ENCODE measurements at regions not wholly inside any gene's neighbourhood (a gene's known extent, or its start where the extent isn't known, plus 50 kb on each side); places are given as distances from the start of the nearest gene placed in this dataset.

DNA sequence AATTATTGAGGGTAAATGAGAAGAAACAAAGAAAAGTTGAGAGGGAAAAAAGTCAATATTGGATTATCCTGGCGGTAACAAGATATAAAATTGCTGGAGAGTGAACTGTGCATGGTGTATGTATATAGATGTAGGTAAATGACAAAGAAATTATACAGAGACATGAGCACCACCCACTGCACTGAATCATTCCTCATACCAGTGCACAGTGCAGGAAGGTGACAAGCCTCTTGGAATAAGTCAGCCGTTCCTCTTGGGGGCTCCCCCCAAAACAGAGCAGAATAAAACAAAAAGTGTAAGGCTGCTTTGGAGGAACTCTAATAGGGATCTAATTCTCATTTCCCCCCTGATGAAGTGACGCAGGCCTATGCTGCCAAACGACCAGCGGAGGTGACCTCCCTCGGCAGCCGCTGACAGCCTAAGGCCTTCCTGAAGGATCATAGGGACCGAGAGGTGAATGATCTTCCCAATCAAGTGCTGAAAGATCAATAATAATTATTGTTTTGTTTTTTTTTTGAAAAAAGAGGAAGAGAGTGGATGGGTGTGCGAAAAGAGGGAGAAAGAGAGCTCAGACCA, 245.0 kb downstream of the PSAT1 start:
- intact Hi-C loops (cut with DNase I), result no loop called here
- Histone ChIP-seq H3K4me3 (no peak overlapping the region), H3K27me3 (ENCODE audit: low read depth) (no peaks in the 10 kb centered on the region), H3K36me3 (no peaks in the 10 kb centered on the region), H3K27ac (no peak overlapping the region), H3K4me1 (no peaks in the 10 kb centered on the region), H3K9me3 (no peaks in the 10 kb centered on the region)
- DNase-seq (no peak), ATAC-seq (no peak)
- TF ChIP-seq, protein P1, sequence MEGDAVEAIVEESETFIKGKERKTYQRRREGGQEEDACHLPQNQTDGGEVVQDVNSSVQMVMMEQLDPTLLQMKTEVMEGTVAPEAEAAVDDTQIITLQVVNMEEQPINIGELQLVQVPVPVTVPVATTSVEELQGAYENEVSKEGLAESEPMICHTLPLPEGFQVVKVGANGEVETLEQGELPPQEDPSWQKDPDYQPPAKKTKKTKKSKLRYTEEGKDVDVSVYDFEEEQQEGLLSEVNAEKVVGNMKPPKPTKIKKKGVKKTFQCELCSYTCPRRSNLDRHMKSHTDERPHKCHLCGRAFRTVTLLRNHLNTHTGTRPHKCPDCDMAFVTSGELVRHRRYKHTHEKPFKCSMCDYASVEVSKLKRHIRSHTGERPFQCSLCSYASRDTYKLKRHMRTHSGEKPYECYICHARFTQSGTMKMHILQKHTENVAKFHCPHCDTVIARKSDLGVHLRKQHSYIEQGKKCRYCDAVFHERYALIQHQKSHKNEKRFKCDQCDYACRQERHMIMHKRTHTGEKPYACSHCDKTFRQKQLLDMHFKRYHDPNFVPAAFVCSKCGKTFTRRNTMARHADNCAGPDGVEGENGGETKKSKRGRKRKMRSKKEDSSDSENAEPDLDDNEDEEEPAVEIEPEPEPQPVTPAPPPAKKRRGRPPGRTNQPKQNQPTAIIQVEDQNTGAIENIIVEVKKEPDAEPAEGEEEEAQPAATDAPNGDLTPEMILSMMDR (IDR thresholded peaks at IDR 0.05), result no peak

DNA sequence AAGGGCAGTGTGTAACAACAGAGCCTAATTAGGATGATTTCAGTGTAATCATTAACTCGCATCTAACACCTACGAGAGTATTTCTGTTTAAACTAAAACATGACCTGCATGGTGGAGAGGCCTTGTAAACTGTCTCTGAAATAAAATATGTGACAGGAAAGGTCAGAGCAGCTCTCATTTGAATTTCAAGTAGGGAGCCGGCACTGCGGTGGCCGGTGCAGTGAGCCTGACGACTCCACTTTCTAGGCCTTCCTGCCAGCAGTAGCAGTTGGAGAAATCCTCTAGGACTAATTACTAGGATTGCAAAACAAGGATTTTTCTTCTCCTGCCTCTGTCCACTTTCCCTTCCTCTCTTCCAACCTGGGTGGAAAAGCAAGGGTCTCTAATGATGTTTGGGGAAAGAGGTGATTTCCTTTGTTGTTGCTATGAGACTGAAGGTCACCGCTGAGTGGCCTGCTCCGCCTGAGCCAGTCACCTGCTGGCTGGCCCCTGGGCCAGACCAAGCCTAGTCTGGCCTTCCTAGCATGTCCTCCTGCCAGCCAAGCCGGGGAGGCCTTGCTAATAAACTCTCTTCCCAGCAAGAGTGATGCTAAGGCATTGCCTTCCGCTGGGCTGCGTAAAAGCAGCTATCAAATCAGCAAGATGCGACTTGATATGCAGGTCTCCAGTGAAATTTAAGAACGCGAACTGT, 245.7 kb downstream of the PSAT1 start:
- Histone ChIP-seq H3K4me3 (no peak overlapping the region), H3K9me3 (no peaks in the 10 kb centered on the region), H3K27ac (no peak overlapping the region), H3K36me3 (no peaks in the 10 kb centered on the region), H3K4me1 (no peaks in the 10 kb centered on the region), H3K27me3 (ENCODE audit: low read depth) (no peaks in the 10 kb centered on the region)
- ATAC-seq (no peak), DNase-seq (no peak)
- TF ChIP-seq, protein P1 (IDR thresholded peaks at IDR 0.05), result no peak
- intact Hi-C loops (cut with DNase I), result no loop called here

DNA sequence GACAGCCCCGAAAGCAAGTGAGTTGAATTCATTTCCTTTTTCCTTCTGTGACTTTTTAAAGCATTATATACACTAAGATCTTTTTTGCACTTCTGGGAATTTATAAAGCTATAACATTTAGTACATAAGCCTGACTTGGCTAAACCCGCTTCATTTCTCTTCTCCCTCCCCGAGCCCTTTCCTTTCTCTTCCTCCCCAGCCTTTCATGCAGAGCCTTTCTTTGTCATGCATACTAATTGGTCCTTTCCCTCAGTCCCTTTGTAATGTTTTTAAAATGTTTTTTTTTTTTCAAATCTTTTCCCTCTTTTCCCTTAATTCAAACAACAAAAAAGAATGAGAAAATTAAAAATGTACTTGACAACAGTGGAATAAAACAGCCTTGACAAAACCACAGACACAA, 246.4 kb downstream of the PSAT1 start:
- H3K4me1 ChIP-seq, result no peaks in the 10 kb centered on the region
- TF ChIP-seq, protein P1 (IDR thresholded peaks at IDR 0.05), result no peak
- no peak for DNase-seq
- ATAC-seq, result no peak
- H3K27me3 ChIP-seq (ENCODE audit: low read depth), result no peaks in the 10 kb centered on the region
- H3K9me3 ChIP-seq, result no peaks in the 10 kb centered on the region
- H3K36me3 ChIP-seq, result no peaks in the 10 kb centered on the region
- no peak overlapping the region for H3K4me3 ChIP-seq
- intact Hi-C loops (cut with DNase I), result no loop called here
- no peak overlapping the region for H3K27ac ChIP-seq

DNA sequence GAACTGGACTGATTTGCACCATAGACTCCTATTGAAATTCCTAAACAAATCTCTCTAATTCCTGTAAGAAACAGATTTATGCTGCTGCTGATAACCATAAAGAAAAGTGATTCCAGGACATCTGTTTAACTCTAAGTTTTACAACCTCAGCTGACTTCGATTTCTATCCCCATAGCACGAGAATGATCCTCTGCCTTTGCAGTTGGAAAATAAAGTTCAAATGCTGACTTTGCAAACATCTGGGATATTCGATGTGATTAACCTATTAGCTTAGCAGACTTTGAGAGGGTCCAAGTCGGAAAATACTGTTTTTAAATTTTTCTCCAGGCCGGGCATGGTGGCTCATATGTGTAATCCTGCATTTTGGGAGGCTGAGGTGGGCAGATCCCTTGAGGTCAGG, 247.3 kb downstream of the PSAT1 start:
- no peaks in the 10 kb centered on the region for H3K36me3 ChIP-seq
- TF ChIP-seq, protein P1 (IDR thresholded peaks at IDR 0.05), result no peak
- no peak overlapping the region for H3K27ac ChIP-seq
- no peaks in the 10 kb centered on the region for H3K9me3 ChIP-seq
- no peak for ATAC-seq
- H3K4me3 ChIP-seq, result no peak overlapping the region
- H3K4me1 ChIP-seq, result no peaks in the 10 kb centered on the region
- no peak for DNase-seq
- intact Hi-C loops (cut with DNase I), result no loop called here
- no peaks in the 10 kb centered on the region for H3K27me3 ChIP-seq (ENCODE audit: low read depth)

DNA sequence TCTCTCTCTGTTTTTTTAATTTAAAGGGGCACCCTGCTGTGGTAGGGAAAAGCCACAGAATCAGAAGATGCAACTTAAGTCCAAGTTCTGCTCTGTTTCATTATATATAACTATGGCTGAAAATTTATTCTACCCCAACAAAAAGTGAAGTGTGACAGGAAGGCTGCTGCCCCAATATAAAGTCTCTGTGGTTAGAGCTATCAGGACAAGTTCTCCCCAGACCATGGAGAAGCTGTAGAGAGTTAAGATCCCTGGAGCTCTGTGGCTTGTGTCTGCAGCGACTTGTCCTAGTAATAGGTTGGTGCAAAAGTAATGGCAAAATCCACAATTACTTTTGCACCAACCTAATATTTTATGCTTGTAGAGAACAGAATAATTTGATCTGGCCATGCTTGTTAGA, 250.9 kb downstream of the PSAT1 start:
- no peak for ATAC-seq
- no peak for DNase-seq
- TF ChIP-seq, protein P1 (IDR thresholded peaks at IDR 0.05), result no peak
- no peaks in the 10 kb centered on the region for H3K9me3 ChIP-seq
- H3K4me3 ChIP-seq, result no peak overlapping the region
- H3K27ac ChIP-seq, result no peak overlapping the region
- intact Hi-C loops (cut with DNase I), result no loop called here
- no peaks in the 10 kb centered on the region for H3K27me3 ChIP-seq (ENCODE audit: low read depth)
- H3K4me1 ChIP-seq, result no peaks in the 10 kb centered on the region
- no peaks in the 10 kb centered on the region for H3K36me3 ChIP-seq

Measured in lower lobe of right lung (tissue), 2 donors.